B cell (primary cell): ENCODE measurements at regions not wholly inside any gene's neighbourhood (a gene's known extent, or its start where the extent isn't known, plus 50 kb on each side); places are given as distances from the start of the nearest gene placed in this dataset.

Experiments
- ATAC-seq: fragments of 200-7000 bp; cut with Tn5 transposase; one replicate; pipeline ENCODE4 v1.10.0; 2021; ENCODE audit warnings: low read depth, mild to moderate bottlenecking, moderate number of reproducible peaks, moderate library complexity
- CTCF ChIA-PET: fragments of 350-600 bp; sonication (Branson Sonifier 250); formaldehyde crosslinking; loops from one replicate; lab custom pipeline; 2021; ENCODE audit warnings: antibody characterized with exemption, inconsistent platforms; lab: Charles Lee
- POLR2A ChIA-PET: fragments of 350-600 bp; sonication (Branson Sonifier 250); formaldehyde crosslinking; loops from one replicate; lab custom pipeline; 2021; ENCODE audit warnings: antibody characterized with exemption; lab: Charles Lee
- DNase-seq: peaks from one replicate; pipeline ENCODE4 v3.0.0; 2013
- H2AFZ ChIP-seq: 2 replicates; pipeline ENCODE4 v1.6.1; 2012; ENCODE audit warnings: mild to moderate bottlenecking, low read depth, low read length; ENCODE audit not compliant: insufficient read depth, poor library complexity, severe bottlenecking
- H3K27ac ChIP-seq, 2 donors: 1 replicate in 1 of 2; 2 replicates in 1 of 2; pipeline ENCODE4 v1.5.1; 2012 to 2013; ENCODE audit warnings: low read length in 2 of 2, mild to moderate bottlenecking in 2 of 2, moderate library complexity in 1 of 2
- H3K27me3 ChIP-seq, 4 experiments: fragments of 200-600 bp in 1 of 4; sonication (generic) in 1 of 4; replicated peaks in 1 of 4; 1 replicate in 2 of 4; 2 replicates in 2 of 4; pipeline versions ENCODE4 v1.6.1 to v1.7.0; 2013 to 2016; ENCODE audit warnings: low read length in 3 of 4, mild to moderate bottlenecking in 2 of 4, mixed read lengths in 1 of 4, moderate library complexity in 1 of 4; ENCODE audit not compliant: insufficient read depth in 4 of 4, control insufficient read depth in 3 of 4; ENCODE audit errors: control extremely low read depth in 1 of 4
- H3K36me3 ChIP-seq, 2 experiments: replicated peaks in 1 of 2; 1 replicate in 1 of 2; 2 replicates in 1 of 2; pipeline versions ENCODE4 v1.6.1 to v1.7.1; 2013; ENCODE audit warnings: low read length in 1 of 2; ENCODE audit not compliant: insufficient read depth in 2 of 2, control insufficient read depth in 1 of 2; ENCODE audit errors: control extremely low read depth in 1 of 2, extremely low read depth in 1 of 2
- H3K4me1 ChIP-seq, 2 donors: fragments of 200-600 bp in 1 of 2; sonication (generic) in 1 of 2; 1 replicate in 1 of 2; 2 replicates in 1 of 2; pipeline versions ENCODE4 v1.5.1 to v1.6.1; 2013 to 2017; ENCODE audit warnings: low read length in 2 of 2; ENCODE audit not compliant: control insufficient read depth in 2 of 2, insufficient read depth in 2 of 2
- H3K4me2 ChIP-seq: replicated peaks from 2 replicates; pipeline ENCODE3; 2012; ENCODE audit warnings: mild to moderate bottlenecking, low read depth, low read length; ENCODE audit not compliant: poor library complexity, severe bottlenecking
- H3K4me3 ChIP-seq, 5 experiments: fragments of 200-600 bp in 1 of 5; sonication (generic) in 1 of 5; 1 replicate in 3 of 5; 2 replicates in 2 of 5; pipeline versions ENCODE4 v1.5.1 to v1.7.0; 2011 to 2016; ENCODE audit warnings: low read length in 4 of 5, mild to moderate bottlenecking in 4 of 5, low read depth in 2 of 5, control low read depth in 1 of 5, moderate library complexity in 1 of 5; ENCODE audit not compliant: insufficient read depth in 1 of 5; ENCODE audit errors: control extremely low read depth in 1 of 5, extremely low read depth in 1 of 5
- H3K79me2 ChIP-seq: fragments of 200-600 bp; sonication (generic); one replicate; pipeline ENCODE4 v1.6.0; 2016; ENCODE audit warnings: low read length; ENCODE audit not compliant: control insufficient read depth, insufficient read depth
- H3K9ac ChIP-seq: fragments of 200-600 bp; sonication (generic); 2 replicates; pipeline ENCODE4 v1.6.1; 2017; ENCODE audit warnings: mild to moderate bottlenecking, low read length, moderate library complexity
- H3K9me3 ChIP-seq, 3 donors: one replicate each; pipeline versions ENCODE4 v1.6.1 to v1.7.1; 2013; ENCODE audit warnings: low read length in 2 of 3; ENCODE audit not compliant: control insufficient read depth in 2 of 3, insufficient read depth in 1 of 3; ENCODE audit errors: control extremely low read depth in 1 of 3
- H4K20me1 ChIP-seq: 2 replicates; pipeline ENCODE4 v1.6.0; 2012; ENCODE audit warnings: mild to moderate bottlenecking, low read length; ENCODE audit not compliant: insufficient read depth, control insufficient read depth, poor library complexity, severe bottlenecking
- H3K27ac Mint-ChIP-seq: one replicate; pipeline ENCODE4 v1.8.0; 2021; ENCODE audit warnings: mixed read lengths
- H3K27me3 Mint-ChIP-seq: one replicate; pipeline ENCODE4 v1.8.0; 2021; ENCODE audit warnings: mixed read lengths
- H3K4me1 Mint-ChIP-seq: one replicate; pipeline ENCODE4 v1.8.0; 2021; ENCODE audit warnings: mixed read lengths
- H3K4me3 Mint-ChIP-seq: one replicate; pipeline ENCODE4 v1.8.0; 2021; ENCODE audit warnings: mixed read lengths
- H3K9me3 Mint-ChIP-seq: one replicate; pipeline ENCODE4 v1.8.0; 2022; ENCODE audit warnings: mixed read lengths; ENCODE audit not compliant: insufficient read depth
- CTCF ChIP-seq: fragments of 200-600 bp; IDR thresholded peaks from one replicate; pipeline ENCODE4 v1.8.0; 2022; ENCODE audit warnings: antibody characterized with exemption, mild to moderate bottlenecking
- EZH2 ChIP-seq: IDR thresholded peaks from 2 replicates; pipeline ENCODE4 v1.6.1; 2012; ENCODE audit warnings: borderline replicate concordance, low read depth, mild to moderate bottlenecking, moderate library complexity, low read length; ENCODE audit not compliant: insufficient read depth, poor library complexity, severe bottlenecking
- WGBS: methylation state at CpG from one replicate; pipeline ENCODE4 v1.1.5; 2013; ENCODE audit warnings: missing lambda C conversion rate; ENCODE audit not compliant: insufficient coverage; 5-methylcytosine and 5-hydroxymethylcytosine counted together
- intact Hi-C: fragments of 100-400 bp; cut with micrococcal nuclease; formaldehyde crosslinking; loops from one replicate; pipeline ENCODE4 v1.10.0; 2022

GRCh38 chr6:113115196-113115595, 741.9 kb upstream of the MARCKS start:
- WGBS, result no CpG with 5 or more reads among the region's 1 CpG
- CTCF ChIA-PET, result no interaction called here
- H3K27ac ChIP-seq, result no peak overlapping the region
- no peaks in the 10 kb centered on the region for H4K20me1 ChIP-seq
- Mint-ChIP-seq H3K4me1 (no peaks in the 10 kb centered on the region), H3K27me3 (peaks cover 8% of the 10 kb centered on the region), H3K4me3 (no peak overlapping the region), H3K9me3 (peaks cover 5% of the 10 kb centered on the region), H3K27ac (no peak overlapping the region)
- TF ChIP-seq CTCF, result no peak
- no peak for TF ChIP-seq EZH2
- H2AFZ ChIP-seq, result no peak overlapping the region
- ATAC-seq, result no peak
- no peak overlapping the region for H3K9ac ChIP-seq
- no peaks in the 10 kb centered on the region for H3K36me3 ChIP-seq
- no peaks in the 10 kb centered on the region for H3K9me3 ChIP-seq
- POLR2A ChIA-PET, result no interaction called here
- H3K4me1 ChIP-seq, result no peaks in the 10 kb centered on the region
- H3K27me3 ChIP-seq, result no peaks in the 10 kb centered on the region
- DNase-seq, result no peak
- H3K79me2 ChIP-seq, result no peaks in the 10 kb centered on the region
- intact Hi-C loops, result no loop called here
- no peak overlapping the region for H3K4me3 ChIP-seq
- no peak overlapping the region for H3K4me2 ChIP-seq

- ATAC-seq (no peak), DNase-seq (no peak)
- intact Hi-C loops, result no loop called here
- H3K27ac Mint-ChIP-seq, result no peak overlapping the region
- Histone ChIP-seq H3K4me1 (no peaks in the 10 kb centered on the region), H2AFZ (no peak overlapping the region), H3K9ac (no peak overlapping the region), H3K9me3 (no peaks in the 10 kb centered on the region), H3K4me2 (no peak overlapping the region), H3K27me3 (no peaks in the 10 kb centered on the region), H4K20me1 (no peaks in the 10 kb centered on the region), H3K4me3 (no peak overlapping the region), H3K27ac (no peak overlapping the region), H3K36me3 (no peaks in the 10 kb centered on the region), H3K79me2 (no peaks in the 10 kb centered on the region)
- ChIA-PET CTCF (no interaction called here), POLR2A (no interaction called here)
- peaks cover 5% of the 10 kb centered on the region for H3K9me3 Mint-ChIP-seq
- no peaks in the 10 kb centered on the region for H3K27me3 Mint-ChIP-seq
- TF ChIP-seq EZH2 (no peak), CTCF (no peak)
- WGBS, result no CpG with 5 or more reads among the region's 2 CpGs
- H3K4me3 Mint-ChIP-seq, result no peak overlapping the region
- no peaks in the 10 kb centered on the region for H3K4me1 Mint-ChIP-seq
These were observed 736.9 kb upstream of the MARCKS start for GRCh38 chr6:113120224-113120581.
